Neural cell (in vitro differentiated cells): ENCODE measurements at regions not wholly inside any gene's neighbourhood (a gene's known extent, or its start where the extent isn't known, plus 50 kb on each side); places are given as distances from the start of the nearest gene placed in this dataset.

ENCODE experiments used
- H2AFZ ChIP-seq: fragments of 200-600, 300-800 bp; sonication (generic), shearing (Covaris generic); 2 replicates; pipeline ENCODE4 v1.6.0; 2014; ENCODE audit warnings: low read depth, mild to moderate bottlenecking, antibody characterized with exemption, low read length, moderate library complexity
- H3F3A ChIP-seq: fragments of 200-600 bp; shearing (Covaris generic); 2 replicates; pipeline ENCODE4 v1.6.1; 2016; ENCODE audit warnings: mild to moderate bottlenecking, moderate library complexity, mixed read lengths, antibody characterized with exemption, low read length; ENCODE audit not compliant: insufficient read depth, poor library complexity, severe bottlenecking
- H3K27ac ChIP-seq: fragments of 200-600, 300-800 bp; sonication (generic), shearing (Covaris generic); 2 replicates; pipeline ENCODE4 v1.5.1; 2014; ENCODE audit warnings: mild to moderate bottlenecking, low read length, moderate library complexity
- H3K27me3 ChIP-seq: fragments of 300-800, 200-600 bp; sonication (generic), shearing (Covaris generic); 2 replicates; pipeline ENCODE4 v1.6.0; 2014; ENCODE audit warnings: mild to moderate bottlenecking, low read depth, low read length, moderate library complexity; ENCODE audit not compliant: insufficient read depth
- H3K36me3 ChIP-seq: fragments of 300-800, 200-600 bp; sonication (generic), shearing (Covaris generic); 2 replicates; pipeline ENCODE4 v1.5.1; 2014; ENCODE audit warnings: mild to moderate bottlenecking, antibody characterized with exemption, low read length, moderate library complexity; ENCODE audit not compliant: insufficient read depth
- H3K4me2 ChIP-seq: fragments of 300-800, 200-600 bp; sonication (generic), shearing (Covaris generic); 2 replicates; pipeline ENCODE4 v1.6.0; 2014; ENCODE audit warnings: mild to moderate bottlenecking, low read length
- H3K4me3 ChIP-seq: fragments of 300-800, 200-600 bp; sonication (generic), shearing (Covaris generic); 2 replicates; pipeline ENCODE4 v1.5.1; 2014; ENCODE audit warnings: mild to moderate bottlenecking, low read length, moderate library complexity
- H3K79me2 ChIP-seq: fragments of 200-600 bp; shearing (Covaris generic); replicated peaks from 2 replicates; pipeline ENCODE4 v1.6.0; 2014; ENCODE audit warnings: mild to moderate bottlenecking, low read length, moderate library complexity; ENCODE audit not compliant: insufficient read depth
- H3K9ac ChIP-seq: fragments of 300-800, 200-600 bp; sonication (generic), shearing (Covaris generic); 2 replicates; pipeline ENCODE4 v1.6.1; 2016; ENCODE audit warnings: mild to moderate bottlenecking, low read length, mixed read lengths
- H3K9me2 ChIP-seq: fragments of 200-600 bp; shearing (Covaris generic); 2 replicates; pipeline ENCODE4 v1.6.1; 2016; ENCODE audit warnings: mild to moderate bottlenecking, low read length, mixed read lengths; ENCODE audit not compliant: insufficient read depth
- H3K9me3 ChIP-seq: fragments of 200-600, 300-800 bp; sonication (generic), shearing (Covaris generic); 2 replicates; pipeline ENCODE4 v1.6.1; 2016; ENCODE audit warnings: mild to moderate bottlenecking, mixed run types, low read length, moderate library complexity, mixed read lengths
- H4K20me1 ChIP-seq: fragments of 200-600 bp; shearing (Covaris generic); 2 replicates; pipeline ENCODE4 v1.6.1; 2016; ENCODE audit warnings: mild to moderate bottlenecking, mixed run types; ENCODE audit not compliant: insufficient read depth
- EP300 ChIP-seq: fragments of 450-650 bp; conservative IDR thresholded peaks from 2 replicates; pipeline ENCODE4 v1.6.1; 2014; ENCODE audit warnings: antibody characterized with exemption, mild to moderate bottlenecking, moderate library complexity; ENCODE audit not compliant: poor library complexity, severe bottlenecking
- EZH2 ChIP-seq: fragments of 200-600, 300-800 bp; shearing (Covaris generic), sonication (generic); IDR thresholded peaks from 2 replicates; pipeline ENCODE4 v1.6.1; 2014; ENCODE audit warnings: antibody characterized with exemption, low read length, borderline replicate concordance, mild to moderate bottlenecking; ENCODE audit not compliant: insufficient read depth, poor library complexity, severe bottlenecking
- MXI1 ChIP-seq: fragments of 450-650 bp; conservative IDR thresholded peaks from 2 replicates; pipeline ENCODE4 v1.6.1; 2014; ENCODE audit warnings: antibody characterized with exemption, mild to moderate bottlenecking; ENCODE audit not compliant: poor library complexity, severe bottlenecking
- POLR2AphosphoS5 ChIP-seq: IDR thresholded peaks from 2 replicates; pipeline ENCODE4 v1.6.1; 2012
- RAD21 ChIP-seq: fragments of 450-650 bp; conservative IDR thresholded peaks from 2 replicates; pipeline ENCODE4 v1.6.1; 2014; ENCODE audit warnings: antibody characterized with exemption, mild to moderate bottlenecking, moderate library complexity
- SMC3 ChIP-seq: fragments of 450-650 bp; conservative IDR thresholded peaks from 2 replicates; pipeline ENCODE4 v1.6.1; 2014; ENCODE audit warnings: antibody characterized with exemption, mild to moderate bottlenecking, moderate library complexity; ENCODE audit not compliant: poor library complexity
- TAF1 ChIP-seq: IDR thresholded peaks from 2 replicates; pipeline ENCODE4 v1.6.1; 2012; ENCODE audit warnings: low read depth
- TF ChIP-seq, protein P1 (sequence below): IDR thresholded peaks from 2 replicates; pipeline ENCODE4 v1.6.1; 2012; ENCODE audit warnings: borderline replicate concordance
- TF ChIP-seq, protein P2 (sequence below): fragments of 450-650 bp; IDR thresholded peaks from 2 replicates; pipeline ENCODE4 v1.5.1; 2014; ENCODE audit warnings: antibody characterized with exemption, mild to moderate bottlenecking, moderate library complexity; ENCODE audit not compliant: poor library complexity, severe bottlenecking

DNA sequence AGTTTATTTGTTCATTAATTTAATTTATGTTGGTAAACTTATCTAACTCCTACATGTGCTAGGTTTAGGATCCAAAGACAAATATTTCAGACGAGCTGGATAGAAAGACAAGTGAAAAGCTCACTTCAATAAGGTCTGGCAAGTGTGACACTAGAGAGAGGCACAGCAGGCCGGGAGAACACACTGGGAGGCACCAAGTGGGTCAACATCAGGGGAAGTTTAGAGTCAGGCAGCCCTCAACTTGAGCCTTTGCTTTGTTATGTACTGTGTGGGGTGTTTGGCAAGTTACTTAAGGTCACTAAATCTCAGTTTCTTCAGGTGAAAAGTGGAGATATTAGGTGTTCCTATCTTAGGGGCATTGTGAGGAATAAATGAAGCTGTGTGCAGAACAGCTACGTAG is 214.4 kb downstream of the PCSK1 start:
- no peaks in the 10 kb centered on the region for H3K36me3 ChIP-seq
- H3K79me2 ChIP-seq: no peaks in the 10 kb centered on the region
- H3F3A ChIP-seq: no peaks in the 10 kb centered on the region
- H3K27me3 ChIP-seq: no peaks in the 10 kb centered on the region
- H3K27ac ChIP-seq: no peak overlapping the region
- H3K4me2 ChIP-seq: no peak overlapping the region
- TF ChIP-seq EZH2: no peak
- no peak for TF ChIP-seq RAD21
- no peak for TF ChIP-seq POLR2AphosphoS5
- no peak for TF ChIP-seq MXI1
- no peak for TF ChIP-seq TAF1
- TF ChIP-seq, protein P1, sequence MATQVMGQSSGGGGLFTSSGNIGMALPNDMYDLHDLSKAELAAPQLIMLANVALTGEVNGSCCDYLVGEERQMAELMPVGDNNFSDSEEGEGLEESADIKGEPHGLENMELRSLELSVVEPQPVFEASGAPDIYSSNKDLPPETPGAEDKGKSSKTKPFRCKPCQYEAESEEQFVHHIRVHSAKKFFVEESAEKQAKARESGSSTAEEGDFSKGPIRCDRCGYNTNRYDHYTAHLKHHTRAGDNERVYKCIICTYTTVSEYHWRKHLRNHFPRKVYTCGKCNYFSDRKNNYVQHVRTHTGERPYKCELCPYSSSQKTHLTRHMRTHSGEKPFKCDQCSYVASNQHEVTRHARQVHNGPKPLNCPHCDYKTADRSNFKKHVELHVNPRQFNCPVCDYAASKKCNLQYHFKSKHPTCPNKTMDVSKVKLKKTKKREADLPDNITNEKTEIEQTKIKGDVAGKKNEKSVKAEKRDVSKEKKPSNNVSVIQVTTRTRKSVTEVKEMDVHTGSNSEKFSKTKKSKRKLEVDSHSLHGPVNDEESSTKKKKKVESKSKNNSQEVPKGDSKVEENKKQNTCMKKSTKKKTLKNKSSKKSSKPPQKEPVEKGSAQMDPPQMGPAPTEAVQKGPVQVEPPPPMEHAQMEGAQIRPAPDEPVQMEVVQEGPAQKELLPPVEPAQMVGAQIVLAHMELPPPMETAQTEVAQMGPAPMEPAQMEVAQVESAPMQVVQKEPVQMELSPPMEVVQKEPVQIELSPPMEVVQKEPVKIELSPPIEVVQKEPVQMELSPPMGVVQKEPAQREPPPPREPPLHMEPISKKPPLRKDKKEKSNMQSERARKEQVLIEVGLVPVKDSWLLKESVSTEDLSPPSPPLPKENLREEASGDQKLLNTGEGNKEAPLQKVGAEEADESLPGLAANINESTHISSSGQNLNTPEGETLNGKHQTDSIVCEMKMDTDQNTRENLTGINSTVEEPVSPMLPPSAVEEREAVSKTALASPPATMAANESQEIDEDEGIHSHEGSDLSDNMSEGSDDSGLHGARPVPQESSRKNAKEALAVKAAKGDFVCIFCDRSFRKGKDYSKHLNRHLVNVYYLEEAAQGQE: no peak
- TF ChIP-seq EP300: no peak
- TF ChIP-seq SMC3: no peak
- no peaks in the 10 kb centered on the region for H3K9me3 ChIP-seq
- no peak overlapping the region for H3K4me3 ChIP-seq
- no peaks in the 10 kb centered on the region for H3K9me2 ChIP-seq
- no peak overlapping the region for H2AFZ ChIP-seq
- H3K9ac ChIP-seq: no peak overlapping the region
- no peaks in the 10 kb centered on the region for H4K20me1 ChIP-seq

DNA sequence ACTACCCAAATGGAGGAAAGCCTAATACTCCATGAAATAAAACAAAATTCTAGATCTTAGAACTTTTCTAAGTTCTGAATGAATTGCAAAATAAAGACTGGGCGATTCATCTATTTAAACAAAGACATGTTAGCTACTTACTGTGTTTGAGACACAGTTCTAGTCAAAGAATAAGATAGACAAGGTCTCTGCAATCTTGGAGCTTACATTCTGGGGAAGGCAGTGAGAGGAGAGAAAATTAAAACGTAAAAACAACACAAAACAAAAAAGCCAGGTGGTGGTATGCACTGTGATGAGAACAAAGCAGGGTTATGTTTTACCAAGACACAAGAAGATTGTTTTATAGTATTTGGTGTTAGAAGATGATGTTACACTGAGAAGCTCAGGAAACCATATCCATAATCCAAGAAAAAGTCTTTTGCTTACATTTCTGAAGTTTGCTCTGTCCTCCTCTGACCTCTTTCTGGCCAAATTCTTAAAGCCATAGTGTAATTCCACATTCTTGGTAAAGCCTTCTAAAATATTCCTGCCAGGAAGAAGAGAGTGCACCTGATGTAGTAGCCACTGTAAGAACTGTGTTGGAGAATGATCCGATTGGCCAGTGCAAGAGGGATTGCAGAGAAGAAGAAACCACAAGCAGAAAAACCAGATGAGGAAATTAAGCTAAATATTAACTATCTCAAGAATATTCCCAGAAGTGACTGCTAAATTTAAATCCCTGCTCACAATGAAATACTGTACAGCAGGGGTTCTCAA is 218.4 kb downstream of the PCSK1 start:
- no peak overlapping the region for H3K4me2 ChIP-seq
- no peak overlapping the region for H3K27ac ChIP-seq
- no peak overlapping the region for H3K9ac ChIP-seq
- H3K36me3 ChIP-seq: no peaks in the 10 kb centered on the region
- no peaks in the 10 kb centered on the region for H3K27me3 ChIP-seq
- H3K9me2 ChIP-seq: no peaks in the 10 kb centered on the region
- H3K4me3 ChIP-seq: no peak overlapping the region
- H3F3A ChIP-seq: no peaks in the 10 kb centered on the region
- no peaks in the 10 kb centered on the region for H3K9me3 ChIP-seq
- no peak overlapping the region for H2AFZ ChIP-seq
- no peaks in the 10 kb centered on the region for H4K20me1 ChIP-seq
- TF ChIP-seq RAD21 (no peak), EZH2 (no peak), SMC3 (no peak), MXI1 (no peak), TAF1 (no peak), EP300 (no peak), POLR2AphosphoS5 (no peak)
- TF ChIP-seq, protein P2, sequence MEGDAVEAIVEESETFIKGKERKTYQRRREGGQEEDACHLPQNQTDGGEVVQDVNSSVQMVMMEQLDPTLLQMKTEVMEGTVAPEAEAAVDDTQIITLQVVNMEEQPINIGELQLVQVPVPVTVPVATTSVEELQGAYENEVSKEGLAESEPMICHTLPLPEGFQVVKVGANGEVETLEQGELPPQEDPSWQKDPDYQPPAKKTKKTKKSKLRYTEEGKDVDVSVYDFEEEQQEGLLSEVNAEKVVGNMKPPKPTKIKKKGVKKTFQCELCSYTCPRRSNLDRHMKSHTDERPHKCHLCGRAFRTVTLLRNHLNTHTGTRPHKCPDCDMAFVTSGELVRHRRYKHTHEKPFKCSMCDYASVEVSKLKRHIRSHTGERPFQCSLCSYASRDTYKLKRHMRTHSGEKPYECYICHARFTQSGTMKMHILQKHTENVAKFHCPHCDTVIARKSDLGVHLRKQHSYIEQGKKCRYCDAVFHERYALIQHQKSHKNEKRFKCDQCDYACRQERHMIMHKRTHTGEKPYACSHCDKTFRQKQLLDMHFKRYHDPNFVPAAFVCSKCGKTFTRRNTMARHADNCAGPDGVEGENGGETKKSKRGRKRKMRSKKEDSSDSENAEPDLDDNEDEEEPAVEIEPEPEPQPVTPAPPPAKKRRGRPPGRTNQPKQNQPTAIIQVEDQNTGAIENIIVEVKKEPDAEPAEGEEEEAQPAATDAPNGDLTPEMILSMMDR: no peak
- TF ChIP-seq, protein P1: no peak
- H3K79me2 ChIP-seq: no peaks in the 10 kb centered on the region
